RPMI7951 (cell line): ENCODE measurements at regions not wholly inside any gene's neighbourhood (a gene's known extent, or its start where the extent isn't known, plus 50 kb on each side); places are given as distances from the start of the nearest gene placed in this dataset.
A peak's percentile ranks its signal among the peaks of the same experiment; 100 is the strongest.
"Not testable (repeated sequence)": the region's sequence is repeated elsewhere in the genome, so short reads cannot be mapped to it uniquely, and the experiment has no call there.

Experiments used
- DNase-seq: peaks from one replicate; pipeline ENCODE4 v3.0.0-alpha.2; 2012; ENCODE audit warnings: low read depth

GRCh38 chr1:91605566-91605965 is 104.9 kb downstream of the CDC7 start:
- no peak for DNase-seq

- DNase-seq: no peak
Measured at GRCh38 chr1:91606546-91607078, 106.0 kb downstream of the CDC7 start.

DNA sequence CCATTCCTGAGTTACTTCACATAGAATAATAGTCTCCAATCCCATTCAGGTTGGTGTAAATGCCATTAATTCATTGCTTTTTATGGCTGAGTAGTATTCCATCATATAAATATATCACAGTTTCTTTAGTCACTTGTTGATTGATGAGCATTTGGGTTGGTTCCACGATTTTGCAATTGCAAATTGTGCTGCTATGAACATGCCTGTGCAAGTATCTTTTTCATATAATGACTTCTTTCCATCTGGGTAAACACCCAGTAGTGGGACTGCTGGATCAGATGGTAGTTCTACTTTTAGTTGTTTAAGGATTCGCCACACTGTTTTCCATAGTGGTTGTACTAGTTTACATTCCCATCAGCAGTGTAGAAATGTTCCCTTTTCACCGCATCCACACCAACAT is 107.0 kb downstream of the CDC7 start:
- DNase-seq: not testable (repeated sequence)

GRCh38 chr1:91608876-91609275 is 108.2 kb downstream of the CDC7 start:
- DNase-seq: peak; percentile 17

- peak; percentile 48 for DNase-seq
Measured at GRCh38 chr1:91609551-91609950, 108.9 kb downstream of the CDC7 start.

DNA sequence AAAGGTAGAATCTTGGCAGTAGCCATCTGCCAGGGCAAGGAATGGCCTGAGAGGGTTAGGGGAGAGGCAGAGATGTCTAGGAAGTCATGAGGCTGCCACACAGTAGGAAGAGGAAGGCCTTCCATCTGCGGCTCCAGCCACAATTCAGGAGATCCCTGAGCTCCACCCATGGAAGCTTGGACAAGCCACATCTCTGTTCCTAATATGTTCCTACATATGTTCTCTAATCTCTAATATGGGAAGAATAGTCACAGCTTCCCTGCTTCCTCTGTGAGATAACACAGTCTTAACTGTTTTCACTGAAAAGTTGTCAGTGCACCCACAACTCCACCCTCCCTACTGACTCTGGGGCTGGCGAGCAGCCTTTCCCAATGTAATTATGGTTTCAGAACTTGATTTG is 109.5 kb downstream of the CDC7 start:
- no peak for DNase-seq

DNA sequence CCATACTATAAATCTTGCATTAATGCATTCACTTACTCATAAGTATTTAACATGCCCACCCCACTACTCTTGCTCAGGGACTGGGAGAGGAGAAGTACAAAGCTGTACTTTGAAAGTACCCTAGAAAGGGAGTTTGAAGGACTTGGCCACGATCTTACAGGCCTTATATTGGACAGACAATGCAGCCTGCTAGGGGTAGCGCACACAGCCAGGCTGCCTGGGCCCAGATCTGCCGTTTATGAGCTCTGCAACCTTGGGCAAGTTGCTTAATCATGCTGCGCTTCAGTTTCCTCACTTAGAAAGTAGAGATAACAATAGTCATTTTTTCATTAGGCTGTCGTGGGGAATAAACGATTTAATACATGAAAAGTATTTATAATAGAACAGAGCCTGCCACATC is 110.1 kb downstream of the CDC7 start:
- DNase-seq: no peak

DNA sequence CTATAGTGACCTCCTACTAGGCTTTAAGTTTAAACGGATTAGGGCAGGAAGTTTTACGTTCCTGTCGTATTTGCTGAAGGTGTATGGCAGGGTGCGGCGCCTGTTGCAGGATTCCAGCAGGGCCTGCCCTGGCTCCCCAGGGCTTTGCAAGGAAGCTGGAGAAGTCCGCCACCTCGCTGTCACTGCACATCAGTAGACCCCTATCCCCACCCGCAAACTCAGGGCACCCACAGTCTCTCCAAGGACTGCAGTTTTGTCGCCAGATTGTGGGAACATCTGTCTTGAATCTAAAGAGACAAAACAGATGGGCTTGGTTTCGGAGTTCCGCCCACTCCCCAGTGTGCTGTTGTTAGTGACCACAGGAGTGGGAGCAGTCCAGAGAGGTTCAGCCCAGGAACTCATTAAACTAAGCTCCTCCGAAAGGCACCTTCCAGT is 110.8 kb downstream of the CDC7 start:
- no peak for DNase-seq

- DNase-seq: peak; percentile 27
Measured at GRCh38 chr1:91613595-91613994, 112.9 kb downstream of the CDC7 start.

GRCh38 chr1:91616712-91617111 is 116.1 kb downstream of the CDC7 start:
- DNase-seq: no peak

GRCh38 chr1:91617285-91617765 is 116.7 kb downstream of the CDC7 start:
- no peak for DNase-seq

DNA sequence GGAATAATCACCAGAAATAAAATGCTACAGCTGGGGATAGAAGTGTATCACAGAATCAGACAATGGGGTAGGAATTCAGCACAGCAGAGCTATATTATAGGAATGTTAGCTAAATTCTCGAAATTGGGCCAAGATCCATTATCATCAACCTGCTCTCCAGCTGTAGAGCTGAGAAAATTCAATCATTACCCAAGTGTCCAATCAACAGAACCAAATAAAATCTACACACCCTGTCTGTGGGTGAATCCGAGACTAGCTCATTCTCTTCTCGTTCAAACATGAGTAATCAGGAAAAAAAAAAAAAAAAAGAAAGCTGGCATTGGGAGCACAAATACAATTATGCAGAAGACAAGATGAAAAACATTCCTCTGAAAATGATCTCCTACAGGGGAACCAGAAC is 119.2 kb downstream of the CDC7 start:
- DNase-seq: no peak

- no peak for DNase-seq
Measured at GRCh38 chr1:91621360-91621759, 120.7 kb downstream of the CDC7 start.

GRCh38 chr1:91621907-91622306 is 121.3 kb downstream of the CDC7 start:
- peak; percentile 41 for DNase-seq

DNA sequence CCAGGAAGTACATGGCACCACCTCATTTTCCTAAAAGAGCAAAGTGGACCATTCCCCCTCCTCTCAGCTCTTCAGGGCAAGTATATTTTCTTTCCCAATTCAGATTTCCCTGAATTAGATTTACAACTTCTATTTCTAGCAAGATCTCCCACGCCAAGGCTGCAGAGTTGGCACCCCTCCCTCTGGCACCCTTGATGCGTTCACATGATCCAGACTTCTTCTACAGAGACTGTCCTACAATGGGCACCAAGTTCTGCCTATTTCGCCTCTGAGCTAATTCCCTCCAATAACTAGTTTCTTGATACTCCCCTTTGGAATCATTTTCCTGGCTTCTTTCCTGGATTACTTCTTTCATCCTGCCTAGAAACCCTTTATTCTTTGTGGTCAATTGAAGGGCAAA is 122.0 kb downstream of the CDC7 start:
- peak; percentile 76 for DNase-seq

- DNase-seq: no peak
Measured at GRCh38 chr1:91623020-91623419, 122.4 kb downstream of the CDC7 start.

DNA sequence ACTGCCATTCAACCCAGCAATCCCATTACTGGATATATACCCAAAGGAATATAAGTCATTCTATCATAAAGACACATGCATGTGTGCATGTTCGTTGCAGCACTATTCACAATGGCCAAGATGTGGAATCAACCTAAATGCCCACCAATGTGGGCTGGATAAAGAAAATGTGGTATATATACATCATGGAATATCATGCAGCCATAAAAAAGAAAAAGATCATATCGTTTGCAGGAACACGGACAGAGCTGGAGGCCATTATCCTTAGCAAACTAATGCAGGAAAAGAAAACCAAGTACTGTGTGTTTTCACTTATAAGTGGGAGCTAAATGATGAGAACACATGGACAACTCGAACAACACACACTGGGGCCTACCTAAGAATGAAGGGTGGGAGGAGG is 123.7 kb downstream of the CDC7 start:
- no peak for DNase-seq
